HL-60/S4 treated with retinoic acid at 250 ng/mL for 4 days and 3 days (cell line): ENCODE measurements at regions not wholly inside any gene's neighbourhood (a gene's known extent, or its start where the extent isn't known, plus 50 kb on each side); places are given as distances from the start of the nearest gene placed in this dataset.

Experiments used
- in situ Hi-C: fragments of 300-500 bp; cut with MboI; formaldehyde crosslinking; loops from 2 replicates; pipeline ENCODE4 v1.7.0; 2022; ENCODE audit warnings: low sequenced_read_pairs

GRCh38 chr18:72470391-72470790, 73.8 kb downstream of the CBLN2 start:
- in situ Hi-C loops, result no loop called here

GRCh38 chr18:72468021-72468710, 76.0 kb downstream of the CBLN2 start:
- in situ Hi-C loops, result no loop called here

- in situ Hi-C loops, result no loop called here
Observed at GRCh38 chr18:72460210-72460680, 83.9 kb downstream of the CBLN2 start.

DNA sequence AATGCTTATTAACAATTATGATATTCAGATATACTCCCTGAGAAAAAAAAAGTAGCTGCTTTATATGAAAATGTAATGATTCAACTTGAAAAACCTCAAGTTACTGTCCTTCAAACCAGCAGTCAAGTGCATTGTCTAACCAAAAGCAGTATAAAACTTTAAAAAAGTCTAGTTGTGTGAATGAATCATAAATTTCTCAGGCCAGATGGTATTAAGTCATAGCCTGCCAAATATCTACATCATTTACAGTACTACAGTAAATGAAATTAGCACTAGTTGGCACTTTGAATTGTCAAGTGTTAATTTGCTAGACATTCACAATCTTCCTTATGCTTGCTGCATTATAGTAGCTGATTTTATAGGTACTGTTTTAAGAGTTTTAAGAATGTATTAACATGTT, 85.9 kb downstream of the CBLN2 start:
- in situ Hi-C loops, result no loop called here

DNA sequence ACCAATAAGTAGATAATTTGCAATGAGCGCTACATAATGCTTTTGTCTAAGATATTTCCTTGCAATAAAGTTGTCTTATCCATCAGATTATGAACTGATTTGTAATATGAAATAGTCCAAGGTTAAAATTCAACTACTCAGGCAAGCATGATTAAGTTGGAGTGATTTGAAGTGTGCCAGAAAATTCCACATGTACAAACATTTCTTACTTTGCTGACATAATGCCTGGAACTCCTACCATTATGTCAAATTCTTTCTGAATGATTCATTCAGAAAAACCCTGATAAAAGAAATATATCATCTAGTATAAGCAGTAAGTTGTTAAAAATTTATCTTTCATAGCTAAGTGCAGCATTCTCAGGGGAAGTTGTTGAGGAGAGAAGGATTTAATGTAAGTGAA, 87.3 kb downstream of the CBLN2 start:
- in situ Hi-C loops, result no loop called here

GRCh38 chr18:72452328-72452727, 91.8 kb downstream of the CBLN2 start:
- in situ Hi-C loops, result no loop called here

GRCh38 chr18:72444798-72445155, 99.4 kb downstream of the CBLN2 start:
- in situ Hi-C loops, result no loop called here

DNA sequence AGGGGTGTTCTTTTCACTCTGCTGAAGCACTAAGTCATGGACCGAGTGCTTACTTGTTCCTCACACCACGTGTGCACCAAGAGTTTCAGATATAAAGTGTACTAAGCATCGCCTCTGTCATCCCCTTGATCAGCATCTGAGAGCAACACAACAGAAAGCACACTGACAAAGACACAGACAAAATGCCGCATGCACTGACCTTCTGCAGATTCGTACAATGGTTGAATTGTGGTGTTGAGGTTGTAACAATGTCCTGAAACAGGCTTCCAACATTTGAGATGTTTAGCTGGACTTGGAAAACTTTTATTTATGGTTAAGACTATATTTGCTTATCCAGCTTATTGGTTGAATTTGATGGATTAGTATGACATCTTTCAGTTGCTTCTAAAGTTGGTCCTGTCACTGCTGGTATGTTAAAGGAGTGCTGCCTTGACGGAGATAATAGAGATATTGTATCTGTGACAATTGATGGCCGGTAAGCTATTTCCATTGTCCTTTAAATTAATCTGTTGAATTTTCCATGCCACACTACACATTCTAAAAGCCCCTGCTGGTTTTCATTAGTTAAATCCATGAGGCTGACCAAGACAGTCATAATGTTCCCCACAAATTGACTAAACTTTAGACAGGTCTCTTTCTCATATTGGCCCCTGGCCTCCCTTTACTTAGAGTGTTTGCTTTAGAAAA, 99.9 kb downstream of the CBLN2 start:
- in situ Hi-C loops, result no loop called here

GRCh38 chr18:72436401-72436800, 107.7 kb downstream of the CBLN2 start:
- in situ Hi-C loops, result no loop called here

GRCh38 chr18:72433756-72434155, 110.4 kb downstream of the CBLN2 start:
- in situ Hi-C loops, result no loop called here

GRCh38 chr18:72427721-72428120, 116.4 kb downstream of the CBLN2 start:
- in situ Hi-C loops, result no loop called here

GRCh38 chr18:72419914-72420313, 124.2 kb downstream of the CBLN2 start:
- in situ Hi-C loops, result no loop called here

DNA sequence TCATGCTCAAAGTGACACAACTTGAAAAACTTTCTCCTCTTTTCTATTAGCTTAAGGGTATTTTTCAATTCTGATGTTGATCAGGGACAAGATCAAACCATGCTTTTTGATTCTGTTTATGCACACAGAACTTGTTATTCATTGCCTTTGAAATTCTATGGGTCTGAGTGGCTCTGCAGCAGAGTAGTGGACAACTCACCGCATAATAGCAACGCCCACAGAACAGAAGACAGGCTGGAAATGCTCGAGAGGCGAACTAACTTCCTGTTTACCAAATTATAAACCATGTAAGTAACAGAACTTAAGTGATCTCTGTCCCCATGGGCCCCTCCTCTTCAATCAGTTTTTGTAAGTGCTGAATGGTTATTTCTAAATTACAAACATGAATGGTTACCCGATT, 131.2 kb downstream of the CBLN2 start:
- in situ Hi-C loops, result no loop called here

- in situ Hi-C loops, result no loop called here
Observed at GRCh38 chr18:72411261-72411660, 132.9 kb downstream of the CBLN2 start.

GRCh38 chr18:72410399-72410798, 133.7 kb downstream of the CBLN2 start:
- in situ Hi-C loops, result no loop called here

- in situ Hi-C loops, result no loop called here
Observed at GRCh38 chr18:72409903-72410302, 134.2 kb downstream of the CBLN2 start.

DNA sequence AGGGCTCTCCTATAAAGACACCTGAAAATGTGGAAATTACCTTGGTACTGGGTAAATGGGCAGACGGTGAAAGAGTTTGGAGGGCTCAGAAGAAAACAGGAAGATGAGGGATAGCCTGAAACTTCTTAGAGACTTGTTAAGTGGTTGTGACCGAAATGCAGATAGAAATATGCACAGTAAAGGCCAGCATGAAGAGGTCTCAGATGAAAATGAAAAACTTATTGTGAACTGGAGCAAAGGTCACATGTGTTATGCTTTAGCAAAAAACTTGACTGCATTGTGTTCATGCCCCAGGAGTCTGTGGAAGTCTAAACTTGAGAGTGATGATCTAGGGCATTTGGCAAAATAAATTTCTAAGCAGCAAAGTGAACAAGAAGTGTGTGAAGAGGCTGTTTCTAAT, 137.1 kb downstream of the CBLN2 start:
- in situ Hi-C loops, result no loop called here

GRCh38 chr18:72391951-72392350, 152.2 kb downstream of the CBLN2 start:
- in situ Hi-C loops, result no loop called here

DNA sequence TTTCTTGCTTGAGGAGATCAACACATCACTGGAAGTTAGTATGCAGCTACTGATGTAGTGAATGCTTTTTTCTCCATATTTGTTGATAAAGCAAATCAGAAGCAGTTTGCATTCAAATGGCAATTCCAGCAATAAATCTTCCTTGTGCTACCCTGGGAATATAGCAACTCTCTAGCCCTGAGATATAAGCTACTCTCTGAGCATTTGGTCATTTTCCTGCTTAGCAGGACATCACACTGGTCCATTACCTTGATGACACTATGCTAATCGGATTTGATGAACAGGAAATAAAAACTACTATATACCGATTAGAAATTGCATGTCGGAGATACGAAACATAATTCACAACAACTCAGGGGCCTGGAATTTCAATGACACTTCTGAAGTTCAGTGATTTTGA, 152.7 kb downstream of the CBLN2 start:
- in situ Hi-C loops, result no loop called here

- in situ Hi-C loops, result no loop called here
Observed at GRCh38 chr18:72378016-72378415, 166.1 kb downstream of the CBLN2 start.

- in situ Hi-C loops, result no loop called here
Observed at GRCh38 chr18:72376256-72376655, 167.9 kb downstream of the CBLN2 start.

GRCh38 chr18:72375618-72376017, 168.5 kb downstream of the CBLN2 start:
- in situ Hi-C loops, result no loop called here

- in situ Hi-C loops, result no loop called here
Observed at GRCh38 chr18:72372076-72372475, 172.1 kb downstream of the CBLN2 start.
